ENCODE measurements at regions not wholly inside any gene's neighbourhood (a gene's known extent, or its start where the extent isn't known, plus 50 kb on each side); places are given as distances from the start of the nearest gene placed in this dataset.

DNA sequence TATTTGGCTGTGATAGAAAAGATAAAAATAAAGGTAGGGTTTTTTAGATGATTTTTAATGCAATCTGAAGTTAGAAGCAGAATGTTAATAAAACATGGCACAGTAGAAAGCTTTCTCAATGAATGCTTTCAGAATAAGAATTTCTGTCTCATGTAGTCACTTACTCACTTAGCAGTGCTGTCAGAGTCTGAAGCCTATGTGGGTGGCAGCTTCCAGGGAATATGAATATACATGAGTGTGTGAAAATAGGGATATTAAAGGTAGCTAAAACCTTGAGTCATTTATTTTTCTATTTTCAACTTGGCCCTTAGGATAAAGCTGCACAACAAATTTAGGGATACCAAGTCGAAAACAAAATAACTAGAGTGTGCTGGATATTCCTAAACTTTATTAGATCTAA lies 427.9 kb downstream of the AEBP2 start:
- TF ChIP-seq EZH2 (IDR thresholded peaks at IDR 0.05) (no peak), RAD21 (IDR thresholded peaks at IDR 0.05; ENCODE audit: low read depth) (no peak), POLR2A (IDR thresholded peaks at IDR 0.05; ENCODE audit: borderline replicate concordance, extremely low read depth, insufficient read depth, insufficient read length) (no peak), CEBPB (IDR thresholded peaks at IDR 0.05; ENCODE audit: low read depth) (no peak), POLR2AphosphoS5 (IDR thresholded peaks at IDR 0.05; ENCODE audit: low read depth, low read length) (no peak), SP1 (IDR thresholded peaks at IDR 0.05; ENCODE audit: low read depth) (no peak), FOSL1 (IDR thresholded peaks at IDR 0.05; ENCODE audit: low read depth) (no peak), SIN3A (IDR thresholded peaks at IDR 0.05; ENCODE audit: low read depth) (no peak), JUND (IDR thresholded peaks at IDR 0.05) (no peak)
- TF ChIP-seq, protein P1, sequence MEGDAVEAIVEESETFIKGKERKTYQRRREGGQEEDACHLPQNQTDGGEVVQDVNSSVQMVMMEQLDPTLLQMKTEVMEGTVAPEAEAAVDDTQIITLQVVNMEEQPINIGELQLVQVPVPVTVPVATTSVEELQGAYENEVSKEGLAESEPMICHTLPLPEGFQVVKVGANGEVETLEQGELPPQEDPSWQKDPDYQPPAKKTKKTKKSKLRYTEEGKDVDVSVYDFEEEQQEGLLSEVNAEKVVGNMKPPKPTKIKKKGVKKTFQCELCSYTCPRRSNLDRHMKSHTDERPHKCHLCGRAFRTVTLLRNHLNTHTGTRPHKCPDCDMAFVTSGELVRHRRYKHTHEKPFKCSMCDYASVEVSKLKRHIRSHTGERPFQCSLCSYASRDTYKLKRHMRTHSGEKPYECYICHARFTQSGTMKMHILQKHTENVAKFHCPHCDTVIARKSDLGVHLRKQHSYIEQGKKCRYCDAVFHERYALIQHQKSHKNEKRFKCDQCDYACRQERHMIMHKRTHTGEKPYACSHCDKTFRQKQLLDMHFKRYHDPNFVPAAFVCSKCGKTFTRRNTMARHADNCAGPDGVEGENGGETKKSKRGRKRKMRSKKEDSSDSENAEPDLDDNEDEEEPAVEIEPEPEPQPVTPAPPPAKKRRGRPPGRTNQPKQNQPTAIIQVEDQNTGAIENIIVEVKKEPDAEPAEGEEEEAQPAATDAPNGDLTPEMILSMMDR (IDR thresholded peaks at IDR 0.05 in 2 of 3, conservative IDR thresholded peaks at IDR 0.05 in 1 of 3; ENCODE audit: borderline replicate concordance in 1 of 3, insufficient read depth in 1 of 3, low read depth in 2 of 3, low read length in 2 of 3): no peak
- TF ChIP-seq, protein P2, sequence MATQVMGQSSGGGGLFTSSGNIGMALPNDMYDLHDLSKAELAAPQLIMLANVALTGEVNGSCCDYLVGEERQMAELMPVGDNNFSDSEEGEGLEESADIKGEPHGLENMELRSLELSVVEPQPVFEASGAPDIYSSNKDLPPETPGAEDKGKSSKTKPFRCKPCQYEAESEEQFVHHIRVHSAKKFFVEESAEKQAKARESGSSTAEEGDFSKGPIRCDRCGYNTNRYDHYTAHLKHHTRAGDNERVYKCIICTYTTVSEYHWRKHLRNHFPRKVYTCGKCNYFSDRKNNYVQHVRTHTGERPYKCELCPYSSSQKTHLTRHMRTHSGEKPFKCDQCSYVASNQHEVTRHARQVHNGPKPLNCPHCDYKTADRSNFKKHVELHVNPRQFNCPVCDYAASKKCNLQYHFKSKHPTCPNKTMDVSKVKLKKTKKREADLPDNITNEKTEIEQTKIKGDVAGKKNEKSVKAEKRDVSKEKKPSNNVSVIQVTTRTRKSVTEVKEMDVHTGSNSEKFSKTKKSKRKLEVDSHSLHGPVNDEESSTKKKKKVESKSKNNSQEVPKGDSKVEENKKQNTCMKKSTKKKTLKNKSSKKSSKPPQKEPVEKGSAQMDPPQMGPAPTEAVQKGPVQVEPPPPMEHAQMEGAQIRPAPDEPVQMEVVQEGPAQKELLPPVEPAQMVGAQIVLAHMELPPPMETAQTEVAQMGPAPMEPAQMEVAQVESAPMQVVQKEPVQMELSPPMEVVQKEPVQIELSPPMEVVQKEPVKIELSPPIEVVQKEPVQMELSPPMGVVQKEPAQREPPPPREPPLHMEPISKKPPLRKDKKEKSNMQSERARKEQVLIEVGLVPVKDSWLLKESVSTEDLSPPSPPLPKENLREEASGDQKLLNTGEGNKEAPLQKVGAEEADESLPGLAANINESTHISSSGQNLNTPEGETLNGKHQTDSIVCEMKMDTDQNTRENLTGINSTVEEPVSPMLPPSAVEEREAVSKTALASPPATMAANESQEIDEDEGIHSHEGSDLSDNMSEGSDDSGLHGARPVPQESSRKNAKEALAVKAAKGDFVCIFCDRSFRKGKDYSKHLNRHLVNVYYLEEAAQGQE (IDR thresholded peaks at IDR 0.05; ENCODE audit: low read depth): no peak
- TF ChIP-seq, protein P3, sequence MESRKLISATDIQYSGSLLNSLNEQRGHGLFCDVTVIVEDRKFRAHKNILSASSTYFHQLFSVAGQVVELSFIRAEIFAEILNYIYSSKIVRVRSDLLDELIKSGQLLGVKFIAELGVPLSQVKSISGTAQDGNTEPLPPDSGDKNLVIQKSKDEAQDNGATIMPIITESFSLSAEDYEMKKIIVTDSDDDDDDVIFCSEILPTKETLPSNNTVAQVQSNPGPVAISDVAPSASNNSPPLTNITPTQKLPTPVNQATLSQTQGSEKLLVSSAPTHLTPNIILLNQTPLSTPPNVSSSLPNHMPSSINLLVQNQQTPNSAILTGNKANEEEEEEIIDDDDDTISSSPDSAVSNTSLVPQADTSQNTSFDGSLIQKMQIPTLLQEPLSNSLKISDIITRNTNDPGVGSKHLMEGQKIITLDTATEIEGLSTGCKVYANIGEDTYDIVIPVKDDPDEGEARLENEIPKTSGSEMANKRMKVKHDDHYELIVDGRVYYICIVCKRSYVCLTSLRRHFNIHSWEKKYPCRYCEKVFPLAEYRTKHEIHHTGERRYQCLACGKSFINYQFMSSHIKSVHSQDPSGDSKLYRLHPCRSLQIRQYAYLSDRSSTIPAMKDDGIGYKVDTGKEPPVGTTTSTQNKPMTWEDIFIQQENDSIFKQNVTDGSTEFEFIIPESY (IDR thresholded peaks at IDR 0.05; ENCODE audit: extremely low read depth, insufficient replicate concordance, low read length): no peak
- TF ChIP-seq, protein P4, sequence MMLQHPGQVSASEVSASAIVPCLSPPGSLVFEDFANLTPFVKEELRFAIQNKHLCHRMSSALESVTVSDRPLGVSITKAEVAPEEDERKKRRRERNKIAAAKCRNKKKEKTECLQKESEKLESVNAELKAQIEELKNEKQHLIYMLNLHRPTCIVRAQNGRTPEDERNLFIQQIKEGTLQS (IDR thresholded peaks at IDR 0.05): no peak
